ENCODE measurements at regions not wholly inside any gene's neighbourhood (a gene's known extent, or its start where the extent isn't known, plus 50 kb on each side); places are given as distances from the start of the nearest gene placed in this dataset.

DNA sequence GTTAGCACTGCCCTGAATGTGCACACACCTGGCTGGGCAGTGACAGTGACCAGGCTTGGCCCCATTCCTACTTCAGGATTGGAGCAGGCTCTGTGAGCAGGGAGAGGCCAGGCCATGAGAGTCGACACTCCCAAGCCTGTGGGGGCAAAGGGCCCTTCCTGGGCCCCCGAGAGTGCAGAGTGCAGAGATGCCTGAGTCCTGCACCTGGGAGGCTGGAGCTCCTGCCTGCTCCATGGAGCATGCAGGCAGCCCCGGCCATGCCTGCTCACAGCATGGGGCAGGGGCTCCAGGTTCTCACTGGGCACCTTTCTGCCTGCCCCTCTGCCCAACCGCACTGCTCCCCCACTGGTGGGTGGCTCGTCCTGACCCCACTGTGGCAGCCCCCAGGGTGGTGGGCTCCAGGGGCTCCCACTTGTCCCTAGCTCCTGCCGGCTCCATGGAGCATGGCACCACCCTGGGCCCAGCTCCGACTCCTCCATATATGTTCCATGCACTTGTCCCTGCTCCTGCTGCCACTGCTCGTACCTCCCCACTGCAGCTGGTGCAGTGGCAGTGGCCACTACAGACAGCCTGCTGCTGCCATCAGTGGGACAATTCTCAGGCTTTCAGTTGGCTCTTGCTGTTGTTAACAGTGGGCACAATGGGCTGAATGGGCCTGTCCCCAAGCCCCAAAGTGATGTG is 282.0 kb downstream of the RPRM start:
- no peak for DNase-seq (ENCODE audit: low spot score)

DNA sequence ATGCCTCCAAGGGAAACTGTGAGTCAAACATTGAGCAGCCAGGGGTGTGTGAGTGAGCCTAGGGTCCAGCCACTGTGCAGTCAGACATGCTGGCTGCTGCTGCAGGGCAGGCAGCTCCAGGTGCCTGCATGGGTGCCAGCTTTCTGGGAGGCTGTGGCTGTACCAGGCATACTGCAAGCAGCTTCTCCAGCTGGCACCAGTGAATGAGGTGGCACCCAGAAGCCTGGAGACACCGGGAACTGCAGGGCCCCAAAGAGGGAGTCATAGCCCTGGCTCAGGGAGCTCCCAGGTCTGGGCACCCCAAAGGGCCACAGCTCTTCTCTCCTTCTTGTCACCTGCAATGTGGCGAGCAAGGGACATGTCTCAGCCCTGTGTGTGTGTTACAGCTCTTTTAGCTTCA is 283.2 kb downstream of the RPRM start:
- DNase-seq (ENCODE audit: low spot score): no peak

DNA sequence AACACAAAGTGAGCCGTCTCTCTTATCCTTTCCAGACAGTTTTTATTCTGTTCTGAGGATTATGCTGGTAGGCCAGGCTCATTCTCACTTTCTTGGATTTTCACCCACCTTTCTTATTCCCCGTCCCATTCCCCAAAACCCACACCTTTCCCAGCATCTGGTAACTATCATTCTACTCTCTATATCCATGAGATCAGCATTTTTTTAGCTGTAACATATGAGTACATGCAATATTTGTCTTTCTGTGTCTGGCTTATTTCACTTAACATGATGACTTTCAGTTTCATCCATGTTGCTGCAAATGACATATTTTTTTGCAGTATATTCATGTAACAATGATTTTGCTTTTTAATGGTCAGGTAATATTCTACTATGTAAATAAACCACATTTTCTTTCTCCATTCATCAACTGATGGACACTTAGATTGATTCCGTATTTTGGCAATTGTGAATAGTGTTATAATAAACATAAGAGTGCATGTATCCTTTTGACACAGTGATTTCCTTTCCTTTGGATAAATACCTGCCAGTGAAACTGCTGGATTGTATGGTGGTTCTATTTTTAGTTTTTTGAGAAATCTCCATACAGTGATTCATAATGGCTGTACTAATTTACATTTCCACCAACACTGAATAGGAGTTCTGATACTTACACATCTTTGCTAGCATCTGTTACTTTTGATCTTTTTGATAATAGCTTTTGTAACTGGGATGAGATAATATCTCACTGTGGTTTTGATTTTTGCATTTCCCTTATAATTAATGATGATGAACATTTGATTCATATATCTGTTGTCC is 289.3 kb downstream of the RPRM start:
- no peak for DNase-seq (ENCODE audit: low spot score)

DNA sequence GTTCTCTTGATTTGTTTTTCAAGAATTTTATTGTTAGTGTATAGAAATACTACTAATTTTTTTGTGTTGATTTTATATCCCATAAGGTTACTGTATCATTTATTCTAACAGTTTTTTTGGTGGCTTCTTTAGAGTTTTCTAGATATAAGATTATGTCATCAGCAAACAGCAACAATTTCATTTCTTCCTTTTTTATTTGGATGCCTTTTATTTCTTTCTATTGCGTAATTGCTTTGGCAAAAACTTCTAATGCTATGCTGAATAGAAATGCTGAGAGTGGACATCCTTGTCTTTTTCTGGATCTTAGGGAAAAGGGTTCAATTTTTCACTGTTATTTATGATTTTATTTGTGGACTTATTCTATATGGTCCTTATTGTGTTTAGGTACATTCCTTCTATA is 298.8 kb downstream of the RPRM start:
- DNase-seq (ENCODE audit: low spot score): no peak

GRCh38 chr2:153169609-153170008 is 309.0 kb downstream of the RPRM start:
- DNase-seq (ENCODE audit: low spot score): no peak

DNA sequence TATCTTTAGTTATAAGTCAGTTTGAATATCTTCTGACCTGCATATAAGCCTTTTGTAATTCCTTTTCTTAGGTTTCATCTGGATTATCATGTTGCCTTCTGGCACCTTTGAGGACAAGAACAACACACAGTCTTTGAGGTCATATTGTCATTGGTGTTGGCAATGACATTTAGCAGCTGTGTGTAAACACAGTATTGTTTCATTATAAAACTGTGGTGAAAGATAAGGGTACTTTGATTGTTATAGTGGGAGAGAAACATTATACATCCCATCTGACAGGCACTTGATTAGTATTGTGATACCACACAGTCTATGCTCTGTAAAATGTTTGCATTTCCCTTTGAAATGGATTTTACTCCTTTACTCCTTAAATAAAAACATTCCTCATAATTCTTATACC is 313.5 kb downstream of the RPRM start:
- DNase-seq (ENCODE audit: low spot score): no peak

GRCh38 chr2:153163055-153163454 is 315.5 kb downstream of the RPRM start:
- DNase-seq (ENCODE audit: low spot score): peak; percentile 3

- no peak for DNase-seq (ENCODE audit: low spot score)
Measured at GRCh38 chr2:153156743-153157142, 321.8 kb downstream of the RPRM start.

DNA sequence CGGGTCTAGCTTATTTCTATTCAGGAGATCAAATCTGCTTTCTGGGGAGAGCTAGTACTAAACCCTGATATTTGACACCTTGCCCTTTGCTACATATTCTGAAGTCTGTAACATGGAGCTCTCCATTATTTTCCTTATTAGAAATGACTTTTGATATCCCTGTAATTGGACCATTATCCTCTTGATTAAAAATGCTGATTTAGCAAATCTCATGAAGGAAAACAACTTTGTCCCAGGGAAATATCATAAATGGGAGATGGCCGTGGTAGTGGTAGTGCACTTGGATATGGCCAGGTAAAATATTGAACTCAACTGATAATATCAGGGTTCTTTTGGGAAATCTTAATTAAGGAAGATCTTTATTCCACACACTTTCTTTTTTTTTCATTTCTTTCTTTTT is 326.5 kb downstream of the RPRM start:
- DNase-seq (ENCODE audit: low spot score): no peak

DNA sequence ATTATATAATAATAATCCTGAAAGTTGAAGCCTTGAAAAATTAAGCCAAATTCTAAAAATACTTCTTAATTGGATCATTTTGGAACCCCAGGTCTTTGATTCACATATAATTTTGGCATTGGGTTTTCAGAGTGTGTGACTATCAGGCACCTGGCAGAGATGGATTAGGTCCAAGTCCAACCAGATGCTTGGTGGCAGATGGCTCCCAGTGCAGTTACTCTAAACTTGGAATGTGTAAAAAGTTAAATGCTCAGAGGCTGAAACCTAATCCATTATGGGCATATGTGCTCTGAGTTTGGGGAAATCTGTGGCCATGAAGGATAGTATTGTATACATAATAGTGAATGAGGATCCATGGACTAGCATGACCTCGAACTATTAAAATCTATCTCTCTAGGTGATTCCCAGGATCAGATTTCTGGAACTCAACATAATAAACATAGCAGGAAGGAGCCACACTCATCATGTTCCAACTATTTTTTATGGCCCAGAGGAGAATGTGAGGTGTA is 333.0 kb downstream of the RPRM start:
- no peak for DNase-seq (ENCODE audit: low spot score)

DNA sequence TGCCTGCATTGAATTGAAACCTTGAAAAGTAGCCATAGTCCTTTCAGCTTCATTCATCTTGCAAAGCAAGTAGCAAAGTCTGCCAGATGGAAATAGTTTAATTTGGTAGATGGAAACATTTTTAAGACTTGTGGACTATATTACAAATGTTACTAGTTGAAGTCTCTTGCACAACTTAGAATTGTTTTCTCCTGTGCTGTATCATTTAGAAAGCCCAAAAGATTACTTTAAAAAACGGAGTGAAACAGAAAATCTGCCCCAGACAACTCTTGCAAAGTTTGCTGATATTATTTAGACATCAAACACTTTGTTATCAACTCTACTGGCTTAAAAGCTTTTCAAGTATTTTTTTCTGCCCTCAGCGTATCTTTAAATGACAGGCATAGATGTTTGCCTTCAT is 335.0 kb downstream of the RPRM start:
- no peak for DNase-seq (ENCODE audit: low spot score)

DNA sequence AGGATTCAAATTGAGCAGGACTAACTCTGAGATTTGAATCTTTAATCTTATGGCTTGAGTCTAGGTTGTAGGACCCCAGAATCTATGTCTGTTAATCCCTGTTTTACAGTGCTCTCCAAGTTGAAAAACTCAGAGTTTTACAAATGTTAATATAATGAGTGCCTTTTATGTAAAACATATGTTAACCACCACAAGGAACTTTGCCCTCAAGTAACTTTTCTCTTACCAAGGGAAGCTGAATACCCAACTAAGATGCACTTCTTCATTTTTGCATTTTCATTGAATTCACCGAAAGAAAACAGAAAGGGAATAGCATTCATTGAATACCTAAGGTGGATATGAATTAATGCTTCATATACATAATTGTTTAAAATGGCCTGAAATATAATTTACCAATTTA is 338.1 kb downstream of the RPRM start:
- no peak for DNase-seq (ENCODE audit: low spot score)

- no peak for DNase-seq (ENCODE audit: low spot score)
Measured at GRCh38 chr2:153138651-153139375, 339.7 kb downstream of the RPRM start.

DNA sequence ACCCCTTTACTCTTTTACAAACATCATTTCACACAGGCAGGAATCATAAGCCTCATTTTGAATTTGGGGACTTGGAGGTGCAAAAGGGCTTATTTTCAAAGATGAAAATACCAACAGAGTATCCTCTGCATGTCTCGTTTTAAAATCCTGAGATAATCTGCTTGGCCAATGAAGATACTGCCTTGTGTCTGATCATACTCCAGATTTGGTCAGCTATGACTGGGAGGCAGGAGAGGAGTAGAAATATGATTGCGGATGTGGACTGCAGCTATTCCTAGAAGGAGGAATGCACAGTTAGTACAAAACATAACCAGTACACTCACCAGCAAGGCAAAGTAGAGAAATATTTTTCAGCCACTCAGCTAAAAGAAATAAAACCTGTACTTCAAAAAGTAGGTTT is 342.3 kb downstream of the RPRM start:
- DNase-seq (ENCODE audit: low spot score): no peak

DNA sequence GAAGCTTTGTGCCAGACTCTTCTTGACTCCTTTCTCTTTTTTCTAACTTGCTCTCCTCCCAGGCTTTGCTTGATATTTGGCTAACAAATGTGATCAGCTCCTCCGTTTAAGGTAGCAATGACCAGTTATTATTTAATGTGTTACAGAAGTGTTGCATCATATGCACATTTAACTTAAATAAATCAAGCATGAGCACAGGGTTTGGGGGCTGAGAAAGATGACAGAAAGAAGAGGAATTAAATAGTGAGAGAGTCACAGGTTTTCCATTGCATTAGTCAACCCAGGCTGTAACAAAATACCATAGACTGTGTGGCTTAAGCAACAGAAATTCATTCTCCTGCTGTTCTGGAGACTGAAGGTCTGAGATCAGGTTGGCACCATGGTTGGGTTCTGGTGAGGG is 343.8 kb downstream of the RPRM start:
- DNase-seq (ENCODE audit: low spot score): no peak

DNA sequence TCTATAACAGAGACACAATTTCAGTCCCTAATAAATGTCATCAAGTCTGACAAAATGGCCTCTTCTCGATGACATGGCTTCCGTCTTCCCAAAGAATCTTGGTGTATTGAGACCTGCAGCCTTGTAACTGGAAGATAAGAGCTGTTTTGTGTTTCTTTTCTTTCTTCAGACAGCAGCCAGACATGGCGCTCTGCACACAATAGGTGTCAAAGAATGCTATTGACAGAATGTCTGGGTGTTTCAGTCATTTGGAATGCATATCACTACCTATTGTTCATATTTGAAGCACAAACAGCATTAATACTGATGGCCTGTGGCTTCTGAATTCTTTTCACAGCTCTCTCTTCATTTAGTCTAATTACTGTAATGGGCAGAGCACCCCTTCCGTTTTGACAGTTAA is 344.8 kb downstream of the RPRM start:
- DNase-seq (ENCODE audit: low spot score): no peak

GRCh38 chr2:153132418-153132817 is 346.1 kb downstream of the RPRM start:
- no peak for DNase-seq (ENCODE audit: low spot score)

- no peak for DNase-seq (ENCODE audit: low spot score)
Measured at GRCh38 chr2:153115141-153115540, 363.4 kb downstream of the RPRM start.

- no peak for DNase-seq (ENCODE audit: low spot score)
Measured at GRCh38 chr2:153110486-153110885, 368.1 kb downstream of the RPRM start.

DNA sequence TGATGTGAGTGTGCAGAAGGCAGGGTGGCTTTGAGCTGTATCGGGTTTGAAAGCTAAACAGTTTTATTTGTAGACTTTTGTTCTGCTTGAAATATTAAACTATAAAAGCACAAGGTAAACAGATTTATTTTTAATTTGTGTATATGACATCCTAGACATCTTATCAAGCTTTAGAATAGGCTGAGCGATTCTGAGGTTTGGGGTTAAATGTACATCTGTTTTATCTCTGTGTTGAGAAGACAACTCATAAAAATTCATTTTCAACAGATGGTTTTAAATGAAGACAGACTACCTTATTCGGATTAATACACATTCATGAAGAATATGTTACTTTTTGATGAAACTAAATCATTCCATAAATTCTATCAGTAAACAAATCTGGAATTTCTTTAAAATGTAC is 368.8 kb downstream of the RPRM start:
- no peak for DNase-seq (ENCODE audit: low spot score)

- DNase-seq (ENCODE audit: low spot score): no peak
Measured at GRCh38 chr2:153106802-153107477, 371.6 kb downstream of the RPRM start.

GRCh38 chr2:153105829-153106578 is 372.6 kb downstream of the RPRM start:
- DNase-seq (ENCODE audit: low spot score): no peak
